ENCODE measurements at regions not wholly inside any gene's neighbourhood (a gene's known extent, or its start where the extent isn't known, plus 50 kb on each side); places are given as distances from the start of the nearest gene placed in this dataset.

- POLR2A ChIA-PET = no interaction called here
- DNase-seq (ENCODE audit: low spot score) = no peak
- Histone ChIP-seq H3K79me2 (ENCODE audit: insufficient read depth, low read length) (no peaks in the 10 kb centered on the region), H3K4me1 (ENCODE audit: insufficient read depth, low read length) (peaks cover 21% of the 10 kb centered on the region), H4K20me1 (ENCODE audit: insufficient read depth, low read length) (no peaks in the 10 kb centered on the region), H3K36me3 (replicated peaks in 1 of 2; ENCODE audit: control insufficient read depth in 1 of 2, insufficient read depth in 2 of 2, low read length in 2 of 2) (no peaks in the 10 kb centered on the region), H3K9me3 (ENCODE audit: low read length) (no peaks in the 10 kb centered on the region), H3K27me3 (ENCODE audit: control insufficient read depth in 1 of 2, insufficient read depth in 2 of 2, low read length in 2 of 2) (peaks cover 0 to 24% of the 10 kb centered on the region in 2 experiments; a peak in 4 of 5 replicates), H3K4me2 (ENCODE audit: low read depth, low read length) (no peak overlapping the region), H2AFZ (ENCODE audit: low read length) (no peak overlapping the region), H3K4me3 (replicated peaks in 1 of 3; ENCODE audit: insufficient read depth in 1 of 3, low read depth in 2 of 3, low read length in 3 of 3) (no peak overlapping the region), H3K27ac (ENCODE audit: extremely low read length, insufficient read depth, low read length) (no peak overlapping the region), H3K9ac (ENCODE audit: insufficient read depth, low read depth, low read length) (no peak overlapping the region)
- intact Hi-C loops (cut with micrococcal nuclease; ENCODE audit: unreplicated experiment) = no loop called here
- CTCF ChIA-PET (ENCODE audit: low intra/inter-chr PET ratio, low total read pairs) = no interaction called here
- WGBS (ENCODE audit: low lambda C conversion rate) = 31% methylated on average over 6 of the region's 6 CpGs
- FAIRE-seq = no peak
- BruUV-seq (replicated peaks) = no TSS peak
- TF ChIP-seq NCOA5 (CRISPR knock-in tag; IDR thresholded peaks at IDR 0.05) (0 out of 2 replicates have a peak, but pooled peaks have one; percentile 43), RFX5 (IDR thresholded peaks at IDR 0.05; ENCODE audit: low read depth, low read length) (no peak), REPIN1 (CRISPR knock-in tag; IDR thresholded peaks at IDR 0.05; ENCODE audit: borderline replicate concordance, low read depth) (no peak), ZNF484 (CRISPR knock-in tag; IDR thresholded peaks at IDR 0.05; ENCODE audit: borderline replicate concordance, low read depth) (no peak), CEBPB (IDR thresholded peaks at IDR 0.05; ENCODE audit: borderline replicate concordance, low read depth, low read length) (no peak), ZMYM2 (CRISPR knock-in tag; IDR thresholded peaks at IDR 0.05) (no peak), ZBTB10 (CRISPR knock-in tag; IDR thresholded peaks at IDR 0.05; ENCODE audit: borderline replicate concordance) (no peak)
- 0 out of 3 replicates have a peak, but pooled peaks have one; percentile 13 for ATAC-seq
- in situ Hi-C loops (cut with HindIII; ENCODE audit: extremely low pct_ligation_motif_present, low pct_unique_long_range_greater_than_20kb) = no loop called here
Observed at GRCh38 chr17:68178831-68179230, 69.0 kb upstream of the AMZ2 start.

All from HepG2 (cell line).